GM12878 (cell line): ENCODE measurements at regions not wholly inside any gene's neighbourhood (a gene's known extent, or its start where the extent isn't known, plus 50 kb on each side); places are given as distances from the start of the nearest gene placed in this dataset.

Experiments
- ATAC-seq: fragments of 200-7000 bp; cut with Tn5 transposase; 3 replicates; pipeline ENCODE4 v1.9.1; 2020; ENCODE audit warnings: mild to moderate bottlenecking, moderate library complexity
- BruUV-seq: library from RNA; stranded (reverse); fragments of 400-500 nt; replicated peaks from 2 replicates; lab custom pipeline; 2021; lab: Mats Ljungman, UMichigan
- CTCF ChIA-PET: fragments of 300-600 bp; sonication (Branson Sonifier 250); formaldehyde crosslinking; extraction: SDS; loops from one replicate; lab custom pipeline; 2021; ENCODE audit warnings: inconsistent platforms; lab: Yijun Ruan, JAX
- POLR2A ChIA-PET: fragments of 350-600 bp; formaldehyde crosslinking; extraction: SDS; loops from one replicate; lab custom pipeline; 2021; ENCODE audit warnings: inconsistent platforms; lab: Charles Lee
- RAD21 ChIA-PET: fragments of 300-600 bp; sonication (Branson Sonifier 250); formaldehyde crosslinking; loops from one replicate; lab custom pipeline; 2023; ENCODE audit warnings: antibody characterized with exemption; ENCODE audit not compliant: unreplicated experiment; lab: Charles Lee
- SMC1A ChIA-PET: fragments of 300-600 bp; sonication (Branson Sonifier 250); formaldehyde crosslinking; loops from one replicate; lab custom pipeline; 2023; ENCODE audit not compliant: unreplicated experiment, uncharacterized antibody; lab: Charles Lee
- DNase-seq: peaks from one replicate; pipeline ENCODE4 v3.0.0-alpha.2; 2011; ENCODE audit warnings: low read depth, low spot score
- FAIRE-seq: peaks from 3 replicates; lab custom pipeline; 2011; peaks lifted over from hg19 to GRCh38; lab: Jason Lieb, UNC
- H2AFZ ChIP-seq: 2 replicates; pipeline ENCODE4 v1.6.0; 2011; ENCODE audit warnings: low read depth, low read length, control low read depth; ENCODE audit not compliant: control insufficient read depth
- H3K27ac ChIP-seq: 2 replicates; pipeline ENCODE4 v1.5.1; 2011; ENCODE audit warnings: control low read depth; ENCODE audit not compliant: control insufficient read depth, insufficient read depth
- H3K27me3 ChIP-seq, 2 experiments: replicated peaks in 1 of 2; 2 replicates each; pipeline versions ENCODE4 v1.6.0 to v1.6.1; 2011; ENCODE audit warnings: low read length in 1 of 2; ENCODE audit not compliant: control insufficient read depth in 2 of 2, insufficient read depth in 2 of 2
- H3K36me3 ChIP-seq, 2 experiments: 2 replicates each; pipeline ENCODE4 v1.5.1; 2011; ENCODE audit warnings: low read length in 1 of 2; ENCODE audit not compliant: control insufficient read depth in 2 of 2, insufficient read depth in 2 of 2
- H3K4me1 ChIP-seq: 2 replicates; pipeline ENCODE4 v1.6.1; 2011; ENCODE audit warnings: mild to moderate bottlenecking, low read length, moderate library complexity, mixed read lengths; ENCODE audit not compliant: control insufficient read depth, insufficient read depth
- H3K4me2 ChIP-seq: 2 replicates; pipeline ENCODE4 v1.6.0; 2011; ENCODE audit warnings: control low read depth; ENCODE audit not compliant: control insufficient read depth, insufficient read depth
- H3K4me3 ChIP-seq: fragments of 200-600 bp; sonication (generic); 2 replicates; pipeline ENCODE4 v1.5.1; 2016
- H3K79me2 ChIP-seq: 2 replicates; pipeline ENCODE4 v1.6.0; 2011; ENCODE audit warnings: low read length; ENCODE audit not compliant: control insufficient read depth, insufficient read depth
- H3K9ac ChIP-seq: 2 replicates; pipeline ENCODE4 v1.8.0; 2011; ENCODE audit warnings: low read length, control low read depth, mixed read lengths; ENCODE audit not compliant: control insufficient read depth, insufficient read depth
- H3K9me3 ChIP-seq: replicated peaks from 3 replicates; pipeline ENCODE4 v1.5.1; 2011; ENCODE audit warnings: mild to moderate bottlenecking, low read length; ENCODE audit not compliant: control insufficient read depth, insufficient read depth
- H4K20me1 ChIP-seq: 2 replicates; pipeline ENCODE4 v1.6.0; 2011; ENCODE audit not compliant: control insufficient read depth, insufficient read depth
- BACH1 ChIP-seq: fragments of 450-650 bp; IDR thresholded peaks from 2 replicates; pipeline ENCODE4 v1.6.1; 2017; ENCODE audit warnings: mild to moderate bottlenecking, borderline replicate concordance
- CTCF ChIP-seq, 3 experiments: IDR thresholded peaks in 2 of 3; conservative IDR thresholded peaks in 1 of 3; 2 replicates each; pipeline ENCODE4 v1.5.1; 2011; ENCODE audit warnings: low read depth in 3 of 3, low read length in 3 of 3, mild to moderate bottlenecking in 3 of 3, control low read depth in 2 of 3, moderate library complexity in 2 of 3, inconsistent platforms in 1 of 3, mixed read lengths in 1 of 3; ENCODE audit not compliant: control insufficient read depth in 2 of 3, insufficient read depth in 1 of 3; ENCODE audit errors: extremely low read depth in 1 of 3
- EZH2 ChIP-seq: IDR thresholded peaks from 2 replicates; pipeline ENCODE4 v1.6.1; 2012; ENCODE audit warnings: low read depth, mild to moderate bottlenecking, control low read depth, inconsistent platforms, low read length, borderline replicate concordance; ENCODE audit not compliant: control insufficient read depth
- IKZF2 ChIP-seq, 2 experiments: fragments of 450-650 bp; IDR thresholded peaks; 2 replicates each; pipeline ENCODE4 v1.6.1; 2017; ENCODE audit warnings: mild to moderate bottlenecking in 2 of 2, moderate library complexity in 2 of 2
- TCF7 ChIP-seq: IDR thresholded peaks from 2 replicates; pipeline ENCODE4 v1.6.1; 2014; ENCODE audit warnings: antibody characterized with exemption, borderline replicate concordance
- WGBS: methylation state at CpG from one replicate; pipeline ENCODE4 v1.1.6; 2016; ENCODE audit warnings: low lambda C conversion rate; ENCODE audit not compliant: insufficient replicate concordance, insufficient coverage; ENCODE audit errors: missing lambda C conversion rate; 5-methylcytosine and 5-hydroxymethylcytosine counted together
- in situ Hi-C: fragments of 300-500 bp; cut with MboI; formaldehyde crosslinking; loops from 9 replicates; pipeline ENCODE4 v1.14.3; 2018; ENCODE audit warnings: mixed read lengths
- intact Hi-C: fragments of 100-400 bp; cut with micrococcal nuclease; formaldehyde crosslinking; loops from one replicate; pipeline ENCODE4 v1.14.2; 2022; ENCODE audit not compliant: unreplicated experiment

- intact Hi-C loops: no loop called here
- H3K27ac ChIP-seq: no peak overlapping the region
- CTCF ChIA-PET: interaction anchor here (0.6 to 1.9 kb wide), 6 partner anchors 10 to 76 kb away, joined by 3 to 4 read pairs (median 3); no protein-coding TSS in a partner anchor
These were observed 65.8 kb upstream of the PRSS58 start for GRCh38 chr7:142323706-142324105.

More at GRCh38 chr7:142323706-142324105, 65.8 kb upstream of the PRSS58 start:
- POLR2A ChIA-PET: no interaction called here
- TF ChIP-seq BACH1 (no peak), TCF7 (no peak), IKZF2 (IDR thresholded peaks at IDR 0.05) (no peak), EZH2 (no peak), CTCF (IDR thresholded peaks at IDR 0.05 in 2 of 3, conservative IDR thresholded peaks at IDR 0.05 in 1 of 3; ENCODE audit: control insufficient read depth in 2 of 3, extremely low read depth in 1 of 3, insufficient read depth in 1 of 3, low read depth in 3 of 3, low read length in 3 of 3) (peak; percentile 25 to 50 (median 49); a peak in 5 of 6 replicates)
- in situ Hi-C loops: no loop called here
- WGBS: 4% methylated on average over 4 of the region's 4 CpGs
- H3K4me1 ChIP-seq: no peaks in the 10 kb centered on the region
- no peak for FAIRE-seq
- peak; percentile 79 for ATAC-seq
- H4K20me1 ChIP-seq: no peaks in the 10 kb centered on the region; the same call in 1 of the 2 replicates
- H3K9ac ChIP-seq: no peak overlapping the region
- BruUV-seq: no TSS peak
- DNase-seq: no peak
- H3K4me2 ChIP-seq: no peak overlapping the region
- no peaks in the 10 kb centered on the region for H3K79me2 ChIP-seq
- no peaks in the 10 kb centered on the region for H3K27me3 ChIP-seq
- no peaks in the 10 kb centered on the region for H3K36me3 ChIP-seq
- SMC1A ChIA-PET: interaction anchor here (0.7 kb wide), 1 partner anchor 310 kb away, joined by 3 read pairs; no protein-coding TSS in a partner anchor
- H3K4me3 ChIP-seq: no peak overlapping the region
- H2AFZ ChIP-seq: no peak overlapping the region
- H3K9me3 ChIP-seq: no peaks in the 10 kb centered on the region
- RAD21 ChIA-PET: no interaction called here
